Breast epithelium (tissue), 3 donors: ENCODE measurements at regions not wholly inside any gene's neighbourhood (a gene's known extent, or its start where the extent isn't known, plus 50 kb on each side); places are given as distances from the start of the nearest gene placed in this dataset.

Experiments used
- CTCF ChIP-seq, 3 donors: fragments of 450-650 bp; IDR thresholded peaks; one replicate each; pipeline ENCODE4 v1.5.1; 2016 to 2017; ENCODE audit warnings: antibody characterized with exemption in 3 of 3, mild to moderate bottlenecking in 3 of 3, moderate library complexity in 3 of 3
- POLR2A ChIP-seq: fragments of 450-650 bp; IDR thresholded peaks from one replicate; pipeline ENCODE4 v1.6.1; 2016; ENCODE audit warnings: antibody characterized with exemption, mild to moderate bottlenecking, moderate library complexity

DNA sequence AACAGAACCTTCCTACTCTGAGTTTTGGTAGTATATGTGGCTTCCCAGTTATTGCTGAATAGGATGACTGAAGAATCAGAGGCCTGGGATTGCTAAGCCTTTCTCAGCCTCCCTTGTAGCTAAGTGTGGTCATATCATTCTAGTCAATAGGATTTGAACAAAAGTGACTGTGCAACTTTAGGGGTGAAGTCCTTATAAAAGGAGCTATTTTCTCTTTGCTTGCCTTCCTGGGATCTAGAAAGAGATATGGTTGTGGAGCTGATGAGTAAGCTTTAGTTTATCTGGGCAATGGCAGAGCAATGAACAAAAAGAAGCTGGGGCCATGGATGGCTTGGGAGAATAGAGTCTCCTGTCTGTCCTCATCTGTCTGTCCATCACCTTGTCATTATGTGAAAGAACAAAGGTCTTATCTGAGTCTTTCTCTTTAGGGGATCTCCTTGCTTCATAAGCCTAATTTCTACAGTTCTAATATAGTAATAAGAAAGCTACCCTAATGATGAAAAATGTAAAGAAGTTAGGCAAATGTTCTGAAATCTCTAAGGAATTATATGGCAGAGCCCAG is 91.5 kb downstream of the TENT5C start:
- TF ChIP-seq CTCF (IDR thresholded peaks at IDR 0.05) (no peak), POLR2A (no peak)
